OCI-LY1 (cell line): ENCODE measurements at regions not wholly inside any gene's neighbourhood (a gene's known extent, or its start where the extent isn't known, plus 50 kb on each side); places are given as distances from the start of the nearest gene placed in this dataset.

Experiments
- H2AFZ ChIP-seq: fragments of 200-600 bp; sonication (generic), shearing (Covaris generic); 2 replicates; pipeline ENCODE4 v1.6.0; 2014; ENCODE audit warnings: antibody characterized with exemption, mild to moderate bottlenecking, low read length
- H3F3A ChIP-seq: fragments of 200-600 bp; sonication (generic), shearing (Covaris generic); 2 replicates; pipeline ENCODE4 v1.6.0; 2014; ENCODE audit warnings: mild to moderate bottlenecking, antibody characterized with exemption, low read length, moderate library complexity; ENCODE audit not compliant: insufficient read depth
- H3K27ac ChIP-seq: fragments of 200-600 bp; sonication (generic); 2 replicates; pipeline ENCODE4 v1.5.1; 2014; ENCODE audit warnings: low read length, mixed run types, mild to moderate bottlenecking, low read depth; ENCODE audit not compliant: poor library complexity, severe bottlenecking
- H3K27me3 ChIP-seq: fragments of 200-600 bp; sonication (generic); 2 replicates; pipeline ENCODE4 v1.6.0; 2014; ENCODE audit warnings: antibody characterized with exemption, mild to moderate bottlenecking, low read length, moderate library complexity; ENCODE audit not compliant: insufficient read depth
- H3K36me3 ChIP-seq: fragments of 200-600 bp; sonication (generic); 2 replicates; pipeline ENCODE4 v1.6.1; 2014; ENCODE audit warnings: mild to moderate bottlenecking, antibody characterized with exemption, low read length, moderate library complexity, mixed read lengths; ENCODE audit not compliant: insufficient read depth
- H3K4me1 ChIP-seq: fragments of 200-600 bp; sonication (generic); 2 replicates; pipeline ENCODE4 v1.5.1; 2014; ENCODE audit warnings: mild to moderate bottlenecking, low read length, moderate library complexity; ENCODE audit not compliant: insufficient read depth, severe bottlenecking
- H3K4me2 ChIP-seq: fragments of 200-600 bp; sonication (generic), shearing (Covaris generic); 2 replicates; pipeline ENCODE4 v1.6.1; 2014; ENCODE audit warnings: low read length
- H3K4me3 ChIP-seq: fragments of 200-600 bp; sonication (generic); 2 replicates; pipeline ENCODE4 v1.5.1; 2014; ENCODE audit warnings: low read length, low read depth, mild to moderate bottlenecking, mixed read lengths; ENCODE audit not compliant: poor library complexity, severe bottlenecking
- H3K79me2 ChIP-seq: fragments of 200-600 bp; shearing (Covaris generic); 2 replicates; pipeline ENCODE4 v1.6.1; 2016; ENCODE audit warnings: mixed run types, low read length, mixed read lengths; ENCODE audit not compliant: insufficient read depth
- H3K9ac ChIP-seq: fragments of 200-600 bp; sonication (generic), shearing (Covaris generic); 2 replicates; pipeline ENCODE4 v1.6.1; 2014; ENCODE audit warnings: mild to moderate bottlenecking, low read length, mixed read lengths
- H3K9me2 ChIP-seq: fragments of 200-600 bp; sonication (generic), shearing (Covaris generic); 2 replicates; pipeline ENCODE4 v1.6.1; 2014; ENCODE audit warnings: low read depth, mild to moderate bottlenecking, low read length, mixed read lengths
- H3K9me3 ChIP-seq: fragments of 200-600 bp; shearing (Covaris generic); 2 replicates; pipeline ENCODE4 v1.6.1; 2014; ENCODE audit warnings: low read length, mixed read lengths
- H4K20me1 ChIP-seq: fragments of 200-600 bp; sonication (generic), shearing (Covaris generic); 2 replicates; pipeline ENCODE4 v1.6.0; 2016; ENCODE audit warnings: mild to moderate bottlenecking, low read length; ENCODE audit not compliant: insufficient read depth
- EZH2 ChIP-seq: fragments of 200-600 bp; sonication (generic), shearing (Covaris generic); IDR thresholded peaks from 2 replicates; pipeline ENCODE4 v1.8.0; 2017; ENCODE audit warnings: borderline replicate concordance, mixed run types, mild to moderate bottlenecking, antibody characterized with exemption, low read length, moderate library complexity, mixed read lengths
- TF ChIP-seq, protein P1 (sequence below): fragments of 200-600 bp; sonication (generic), shearing (Covaris generic); IDR thresholded peaks from 2 replicates; pipeline ENCODE4 v1.5.1; 2017; ENCODE audit warnings: mild to moderate bottlenecking, antibody characterized with exemption, low read length, moderate library complexity, mixed read lengths

DNA sequence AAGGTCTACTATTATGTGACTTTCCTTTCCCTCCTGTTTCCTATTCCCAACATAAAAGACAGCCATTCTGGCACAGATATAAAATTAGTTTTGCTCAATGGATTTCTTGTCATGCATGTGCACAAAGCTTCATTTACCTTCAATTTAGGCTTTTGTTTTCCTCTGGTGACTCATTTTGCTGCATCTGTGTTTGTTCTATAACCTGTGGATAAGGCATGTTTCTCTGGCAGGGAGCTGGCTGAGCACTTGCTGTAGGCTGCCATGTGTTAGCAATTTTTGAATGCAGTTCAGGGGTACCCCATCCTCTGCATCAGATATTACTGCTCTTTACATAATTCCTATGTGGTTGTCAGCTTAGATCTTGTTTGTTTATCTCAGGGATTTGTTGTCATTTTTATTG, 202.8 kb upstream of the GRID2 start:
- Histone ChIP-seq H3K9me3 (no peaks in the 10 kb centered on the region), H3K4me1 (no peaks in the 10 kb centered on the region), H3K9ac (no peak overlapping the region), H3K4me2 (no peak overlapping the region), H3K9me2 (no peaks in the 10 kb centered on the region), H3F3A (no peaks in the 10 kb centered on the region), H3K27ac (no peak overlapping the region), H2AFZ (no peak overlapping the region), H3K27me3 (no peaks in the 10 kb centered on the region), H3K4me3 (no peak overlapping the region), H3K79me2 (no peaks in the 10 kb centered on the region), H4K20me1 (no peaks in the 10 kb centered on the region), H3K36me3 (no peaks in the 10 kb centered on the region)
- TF ChIP-seq, protein P1, sequence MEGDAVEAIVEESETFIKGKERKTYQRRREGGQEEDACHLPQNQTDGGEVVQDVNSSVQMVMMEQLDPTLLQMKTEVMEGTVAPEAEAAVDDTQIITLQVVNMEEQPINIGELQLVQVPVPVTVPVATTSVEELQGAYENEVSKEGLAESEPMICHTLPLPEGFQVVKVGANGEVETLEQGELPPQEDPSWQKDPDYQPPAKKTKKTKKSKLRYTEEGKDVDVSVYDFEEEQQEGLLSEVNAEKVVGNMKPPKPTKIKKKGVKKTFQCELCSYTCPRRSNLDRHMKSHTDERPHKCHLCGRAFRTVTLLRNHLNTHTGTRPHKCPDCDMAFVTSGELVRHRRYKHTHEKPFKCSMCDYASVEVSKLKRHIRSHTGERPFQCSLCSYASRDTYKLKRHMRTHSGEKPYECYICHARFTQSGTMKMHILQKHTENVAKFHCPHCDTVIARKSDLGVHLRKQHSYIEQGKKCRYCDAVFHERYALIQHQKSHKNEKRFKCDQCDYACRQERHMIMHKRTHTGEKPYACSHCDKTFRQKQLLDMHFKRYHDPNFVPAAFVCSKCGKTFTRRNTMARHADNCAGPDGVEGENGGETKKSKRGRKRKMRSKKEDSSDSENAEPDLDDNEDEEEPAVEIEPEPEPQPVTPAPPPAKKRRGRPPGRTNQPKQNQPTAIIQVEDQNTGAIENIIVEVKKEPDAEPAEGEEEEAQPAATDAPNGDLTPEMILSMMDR, result no peak

GRCh38 chr4:92101737-92102172, 202.0 kb upstream of the GRID2 start:
- no peaks in the 10 kb centered on the region for H3K9me3 ChIP-seq
- H3K4me1 ChIP-seq, result no peaks in the 10 kb centered on the region
- H3K9ac ChIP-seq, result no peak overlapping the region
- H3F3A ChIP-seq, result no peaks in the 10 kb centered on the region
- TF ChIP-seq EZH2, result no peak
- TF ChIP-seq, protein P1, result no peak
- no peaks in the 10 kb centered on the region for H3K27me3 ChIP-seq
- H3K79me2 ChIP-seq, result no peaks in the 10 kb centered on the region
- H3K4me3 ChIP-seq, result no peak overlapping the region
- H3K9me2 ChIP-seq, result no peaks in the 10 kb centered on the region
- no peaks in the 10 kb centered on the region for H3K36me3 ChIP-seq
- no peak overlapping the region for H3K4me2 ChIP-seq
- no peak overlapping the region for H3K27ac ChIP-seq
- no peaks in the 10 kb centered on the region for H4K20me1 ChIP-seq
- H2AFZ ChIP-seq, result no peak overlapping the region

DNA sequence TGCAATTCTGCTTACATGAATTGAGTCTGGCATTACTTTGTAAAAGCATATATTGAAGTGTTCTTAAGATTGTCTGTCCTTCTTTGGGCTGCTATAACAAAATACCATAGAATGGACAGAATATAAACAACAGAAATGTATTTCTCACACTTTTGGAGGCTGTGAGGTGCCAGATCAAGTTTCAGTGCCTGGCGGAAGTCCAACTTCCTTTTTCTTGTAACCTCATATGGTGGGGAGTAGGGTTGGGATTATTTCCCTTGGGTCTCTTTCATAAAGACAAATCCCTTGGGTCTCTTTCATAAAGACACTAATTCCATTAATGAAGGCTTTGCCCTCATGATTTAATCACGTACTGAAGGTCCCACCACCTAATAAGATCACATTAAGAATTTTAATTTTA, 199.3 kb upstream of the GRID2 start:
- Histone ChIP-seq H3K27ac (no peak overlapping the region), H3K79me2 (no peaks in the 10 kb centered on the region), H3F3A (no peaks in the 10 kb centered on the region), H3K9me2 (no peaks in the 10 kb centered on the region), H3K4me3 (no peak overlapping the region), H3K4me1 (no peaks in the 10 kb centered on the region), H3K9ac (no peak overlapping the region), H3K4me2 (no peak overlapping the region), H3K27me3 (no peaks in the 10 kb centered on the region), H2AFZ (no peak overlapping the region), H4K20me1 (no peaks in the 10 kb centered on the region), H3K9me3 (no peaks in the 10 kb centered on the region), H3K36me3 (no peaks in the 10 kb centered on the region)
- TF ChIP-seq, protein P1, result no peak
- no peak for TF ChIP-seq EZH2
